ENCODE measurements at regions not wholly inside any gene's neighbourhood (a gene's known extent, or its start where the extent isn't known, plus 50 kb on each side); places are given as distances from the start of the nearest gene placed in this dataset. TPM values are rescaled to one million over a fixed set of nuclear protein-coding genes. Genes with fewer than 3 reads are reported as not detected.

Small RNA genes lying in the stretch of these regions (small RNA-seq; reads per million reads assigned to genes)
- gene RNA5SP44 (not detected), gene RNU6-608P (not detected)
